DMS53 treated with DMSO at 0.1 percent for 48 hours (cell line): ENCODE measurements at regions not wholly inside any gene's neighbourhood (a gene's known extent, or its start where the extent isn't known, plus 50 kb on each side); places are given as distances from the start of the nearest gene placed in this dataset.
"Not testable (repeated sequence)": the region's sequence is repeated elsewhere in the genome, so short reads cannot be mapped to it uniquely, and the experiment has no call there.

ENCODE experiments used
- DNase-seq: peaks from one replicate; lab custom pipeline; 2025; ENCODE audit not compliant: unreplicated experiment; lab: John Stamatoyannopoulos, UW

- peak; percentile 99 for DNase-seq
These were observed 53.9 kb upstream of the RCE1 start for GRCh38 chr11:66789097-66789890.

GRCh38 chr11:66787934-66788758 lies 55.1 kb upstream of the RCE1 start:
- no peak for DNase-seq

GRCh38 chr11:66784575-66784974 lies 55.6 kb upstream of the SPTBN2 start:
- no peak for DNase-seq

- DNase-seq, result peak; percentile 29
These were observed 53.7 kb upstream of the SPTBN2 start for GRCh38 chr11:66782726-66783125.

GRCh38 chr11:66779651-66780050 lies 50.6 kb upstream of the SPTBN2 start:
- DNase-seq, result not testable (repeated sequence)
